ENCODE measurements at regions not wholly inside any gene's neighbourhood (a gene's known extent, or its start where the extent isn't known, plus 50 kb on each side); places are given as distances from the start of the nearest gene placed in this dataset.

DNA sequence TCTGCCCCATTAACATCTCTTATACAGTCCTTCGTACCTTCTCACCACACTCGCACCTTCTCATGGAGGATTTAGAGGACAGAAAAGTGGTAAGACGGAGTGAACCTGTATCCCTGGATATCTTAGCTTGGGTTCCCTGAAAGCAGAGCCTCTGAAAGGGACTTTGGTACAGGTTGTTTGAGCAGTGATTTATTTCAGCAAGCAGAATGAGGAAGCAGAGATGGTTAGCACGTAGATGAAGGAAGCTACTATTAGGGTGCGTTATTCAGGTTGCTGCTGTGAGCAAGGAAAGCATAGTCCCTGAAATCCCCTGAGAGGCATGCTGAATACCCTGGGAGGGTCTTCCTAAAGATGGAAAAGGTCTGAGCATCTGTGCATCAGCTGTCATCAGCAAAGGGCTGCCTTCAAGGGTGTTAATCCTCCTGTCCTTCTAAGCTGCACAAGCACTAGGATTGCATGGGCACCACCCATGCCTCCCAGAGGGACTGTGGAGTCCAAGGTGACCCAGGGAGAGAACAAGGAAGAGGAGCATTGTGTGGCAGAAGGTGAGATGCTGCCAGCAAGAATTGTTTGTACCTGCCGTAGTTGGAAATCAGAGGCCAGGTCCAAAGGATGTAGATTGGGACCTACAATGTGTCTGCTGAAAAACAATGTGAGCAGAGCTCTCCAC is 273.7 kb downstream of the RASEF start:
- TF ChIP-seq, protein P1, sequence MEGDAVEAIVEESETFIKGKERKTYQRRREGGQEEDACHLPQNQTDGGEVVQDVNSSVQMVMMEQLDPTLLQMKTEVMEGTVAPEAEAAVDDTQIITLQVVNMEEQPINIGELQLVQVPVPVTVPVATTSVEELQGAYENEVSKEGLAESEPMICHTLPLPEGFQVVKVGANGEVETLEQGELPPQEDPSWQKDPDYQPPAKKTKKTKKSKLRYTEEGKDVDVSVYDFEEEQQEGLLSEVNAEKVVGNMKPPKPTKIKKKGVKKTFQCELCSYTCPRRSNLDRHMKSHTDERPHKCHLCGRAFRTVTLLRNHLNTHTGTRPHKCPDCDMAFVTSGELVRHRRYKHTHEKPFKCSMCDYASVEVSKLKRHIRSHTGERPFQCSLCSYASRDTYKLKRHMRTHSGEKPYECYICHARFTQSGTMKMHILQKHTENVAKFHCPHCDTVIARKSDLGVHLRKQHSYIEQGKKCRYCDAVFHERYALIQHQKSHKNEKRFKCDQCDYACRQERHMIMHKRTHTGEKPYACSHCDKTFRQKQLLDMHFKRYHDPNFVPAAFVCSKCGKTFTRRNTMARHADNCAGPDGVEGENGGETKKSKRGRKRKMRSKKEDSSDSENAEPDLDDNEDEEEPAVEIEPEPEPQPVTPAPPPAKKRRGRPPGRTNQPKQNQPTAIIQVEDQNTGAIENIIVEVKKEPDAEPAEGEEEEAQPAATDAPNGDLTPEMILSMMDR (IDR thresholded peaks at IDR 0.05) = no peak
- no peak for TF ChIP-seq POLR2A (IDR thresholded peaks at IDR 0.05)

Data from testis (tissue), 2 donors.